Heart right ventricle (tissue), 16 donors: ENCODE measurements at regions not wholly inside any gene's neighbourhood (a gene's known extent, or its start where the extent isn't known, plus 50 kb on each side); places are given as distances from the start of the nearest gene placed in this dataset.

Experiments used
- ATAC-seq, 8 donors: fragments of 200-7000 bp; cut with Tn5 transposase; one replicate each; pipeline ENCODE4 v1.9.1; 2020; ENCODE audit warnings: mild to moderate bottlenecking in 8 of 8, moderate library complexity in 8 of 8, moderate number of reproducible peaks in 1 of 8
- DNase-seq, 2 donors: peaks; one replicate each; pipeline ENCODE4 v3.0.0-alpha.2; 2020
- H3K27ac ChIP-seq, 10 donors: fragments of 200-600 bp; sonication (generic) in 2 of 10; one replicate each; pipeline versions ENCODE4 v1.5.0 to v1.8.0; 2020 to 2022; ENCODE audit warnings: mild to moderate bottlenecking in 3 of 10
- H3K27me3 ChIP-seq, 7 donors: fragments of 200-600 bp; one replicate each; pipeline ENCODE4 v1.8.0; 2021 to 2022; ENCODE audit warnings: mild to moderate bottlenecking in 2 of 7
- H3K36me3 ChIP-seq, 9 donors: fragments of 200-600 bp; sonication (generic) in 1 of 9; one replicate each; pipeline versions ENCODE4 v1.5.0 to v1.8.0; 2020 to 2022; ENCODE audit warnings: mild to moderate bottlenecking in 2 of 9
- H3K4me1 ChIP-seq, 9 donors: fragments of 200-600 bp; sonication (generic) in 1 of 9; one replicate each; pipeline versions ENCODE4 v1.5.0 to v1.8.0; 2020 to 2022; ENCODE audit warnings: mild to moderate bottlenecking in 4 of 9
- H3K4me3 ChIP-seq, 10 donors: fragments of 200-600 bp; sonication (generic) in 2 of 10; one replicate each; pipeline versions ENCODE4 v1.5.0 to v1.8.0; 2020 to 2022; ENCODE audit warnings: mild to moderate bottlenecking in 7 of 10, moderate library complexity in 2 of 10
- H3K9me3 ChIP-seq, 11 donors: fragments of 200-600 bp in 10 of 11; sonication (generic) in 2 of 11; one replicate each; pipeline versions ENCODE4 v1.5.0 to v1.8.0; 2013 to 2022; ENCODE audit warnings: mild to moderate bottlenecking in 2 of 11, control low read depth in 1 of 11, moderate library complexity in 1 of 11
- CTCF ChIP-seq, 9 donors: fragments of 200-600 bp; sonication (generic) in 2 of 9; IDR thresholded peaks; one replicate each; pipeline versions ENCODE4 v1.5.0 to v1.8.0; 2021 to 2022; ENCODE audit warnings: antibody characterized with exemption in 9 of 9, mild to moderate bottlenecking in 5 of 9, moderate library complexity in 1 of 9
- WGBS, 2 donors: extraction: QIAGEN DNeasy Blood & Tissue Kit; methylation state at CpG; one replicate each; pipeline ENCODE4 v1.1.7; 2013; ENCODE audit warnings: inconsistent platforms in 1 of 2; 5-methylcytosine and 5-hydroxymethylcytosine counted together
- intact Hi-C, 10 donors: fragments of 100-400 bp; cut with DNase I; formaldehyde crosslinking; loops; one replicate each; pipeline versions ENCODE4 v1.11.1 to v1.14.2; 2022
- donor health status: Arrhythmogenic right ventricular cardiomyopathy.
- donor health status: ischemic (EF 13 %, LVEDD 7.1; RV severe dilation, severe dysfunction).
- donor health status: healthy with polysubstance abuse.
- donor health status: DM: no; HTN: yes; CAD: no.
- donor health status: DM: no; HTN: no; CAD: no.
- donor health status: ischemic (EF 25% LVEDD 6.9; RV normal size, moderate dysfunction).
- donor health status: ischemic (EF 25% LVEDD 5.7; RV mildly dilated, moderate dysfunction).
- donor health status: healthy.
- donor health status: DM: yes; HTN: yes; CAD: no.
- donor health status: Ischemic cardiomyopathy.
- donor health status: ischemic (EF 35%, LVEDD 5.7; RV mildly dilated, moderate dysfunction).
- donor health status: nonischemic (EF 11% LVEDD 7.7; RV severe dilation, severe dysfunction).
- donor health status: DM: yes; HTN: yes; CAD: no.
- donor health status: PGD.
- donor health status: ischemic (EF 29% LVEDD 5.4; RV normal size, mild dysfunction).
- donor health status: nonischemic (EF 23%, LVEDD 6.1; RV moderate dilation, normal function).

GRCh38 chr12:111256629-111257434, 112.1 kb downstream of the PHETA1 start:
- Histone ChIP-seq H3K4me3 (no peak overlapping the region), H3K27ac (no peak overlapping the region), H3K27me3 (peaks cover 0 to 25% (median 6%) of the 10 kb centered on the region in 7 donors), H3K9me3 (no peaks in the 10 kb centered on the region), H3K36me3 (no peaks in the 10 kb centered on the region), H3K4me1 (no peaks in the 10 kb centered on the region)
- 76 to 77% methylated on average over 10 of the region's 10 CpGs for whole genome bisulfite sequencing, 2 donors
- no peak for ATAC-seq
- intact Hi-C loops = no loop called here
- no peak for DNase-seq
- no peak for TF ChIP-seq CTCF (IDR thresholded peaks at IDR 0.05)

GRCh38 chr12:111255261-111255660, 113.6 kb downstream of the PHETA1 start:
- DNase-seq (no peak), ATAC-seq (no peak)
- Histone ChIP-seq H3K27me3 (peaks cover 0 to 25% (median 6%) of the 10 kb centered on the region in 7 donors), H3K4me3 (no peak overlapping the region), H3K36me3 (no peaks in the 10 kb centered on the region), H3K9me3 (no peaks in the 10 kb centered on the region), H3K27ac (no peak overlapping the region), H3K4me1 (no peaks in the 10 kb centered on the region)
- WGBS, 2 donors = 79 to 81% methylated on average over 7 of the region's 7 CpGs
- intact Hi-C loops = no loop called here
- TF ChIP-seq CTCF (IDR thresholded peaks at IDR 0.05) = no peak

- no peak for TF ChIP-seq CTCF (IDR thresholded peaks at IDR 0.05)
- Histone ChIP-seq H3K9me3 (no peaks in the 10 kb centered on the region), H3K27me3 (peaks cover 0 to 25% (median 7%) of the 10 kb centered on the region in 7 donors), H3K4me1 (no peaks in the 10 kb centered on the region), H3K4me3 (no peak overlapping the region), H3K27ac (no peak overlapping the region), H3K36me3 (no peaks in the 10 kb centered on the region)
- WGBS, 2 donors = 68 to 71% methylated on average over 3 of the region's 3 CpGs
- intact Hi-C loops = no loop called here
- DNase-seq (no peak), ATAC-seq (no peak)
Observed at GRCh38 chr12:111254106-111254505, 114.8 kb downstream of the PHETA1 start.

- intact Hi-C loops = no loop called here
- ATAC-seq (no peak), DNase-seq (no peak)
- no peak for TF ChIP-seq CTCF (IDR thresholded peaks at IDR 0.05)
- Histone ChIP-seq H3K4me3 (no peak overlapping the region), H3K27me3 (peaks cover 0 to 25% (median 7%) of the 10 kb centered on the region in 7 donors), H3K27ac (no peak overlapping the region), H3K9me3 (no peaks in the 10 kb centered on the region), H3K36me3 (no peaks in the 10 kb centered on the region), H3K4me1 (no peaks in the 10 kb centered on the region)
- 85 to 86% methylated on average over 12 of the region's 12 CpGs for WGBS, 2 donors
Observed at GRCh38 chr12:111253213-111253612, 115.7 kb downstream of the PHETA1 start.
